GM12878 (cell line): ENCODE measurements at regions not wholly inside any gene's neighbourhood (a gene's known extent, or its start where the extent isn't known, plus 50 kb on each side); places are given as distances from the start of the nearest gene placed in this dataset.

Experiments used
- ATAC-seq: fragments of 200-7000 bp; cut with Tn5 transposase; 3 replicates; pipeline ENCODE4 v1.9.1; 2020; ENCODE audit warnings: mild to moderate bottlenecking, moderate library complexity
- BruUV-seq: library from RNA; stranded (reverse); fragments of 400-500 nt; replicated peaks from 2 replicates; lab custom pipeline; 2021; lab: Mats Ljungman, UMichigan
- CTCF ChIA-PET: fragments of 300-600 bp; sonication (Branson Sonifier 250); formaldehyde crosslinking; extraction: SDS; loops from one replicate; lab custom pipeline; 2021; ENCODE audit warnings: inconsistent platforms; lab: Yijun Ruan, JAX
- POLR2A ChIA-PET: fragments of 350-600 bp; formaldehyde crosslinking; extraction: SDS; loops from one replicate; lab custom pipeline; 2021; ENCODE audit warnings: inconsistent platforms; lab: Charles Lee
- RAD21 ChIA-PET: fragments of 300-600 bp; sonication (Branson Sonifier 250); formaldehyde crosslinking; loops from one replicate; lab custom pipeline; 2023; ENCODE audit warnings: antibody characterized with exemption; ENCODE audit not compliant: unreplicated experiment; lab: Charles Lee
- SMC1A ChIA-PET: fragments of 300-600 bp; sonication (Branson Sonifier 250); formaldehyde crosslinking; loops from one replicate; lab custom pipeline; 2023; ENCODE audit not compliant: unreplicated experiment, uncharacterized antibody; lab: Charles Lee
- DNase-seq: peaks from one replicate; pipeline ENCODE4 v3.0.0-alpha.2; 2011; ENCODE audit warnings: low read depth, low spot score
- FAIRE-seq: peaks from 3 replicates; lab custom pipeline; 2011; peaks lifted over from hg19 to GRCh38; lab: Jason Lieb, UNC
- H2AFZ ChIP-seq: 2 replicates; pipeline ENCODE4 v1.6.0; 2011; ENCODE audit warnings: low read depth, low read length, control low read depth; ENCODE audit not compliant: control insufficient read depth
- H3K27ac ChIP-seq: 2 replicates; pipeline ENCODE4 v1.5.1; 2011; ENCODE audit warnings: control low read depth; ENCODE audit not compliant: control insufficient read depth, insufficient read depth
- H3K27me3 ChIP-seq, 2 experiments: replicated peaks in 1 of 2; 2 replicates each; pipeline versions ENCODE4 v1.6.0 to v1.6.1; 2011; ENCODE audit warnings: low read length in 1 of 2; ENCODE audit not compliant: control insufficient read depth in 2 of 2, insufficient read depth in 2 of 2
- H3K36me3 ChIP-seq, 2 experiments: 2 replicates each; pipeline ENCODE4 v1.5.1; 2011; ENCODE audit warnings: low read length in 1 of 2; ENCODE audit not compliant: control insufficient read depth in 2 of 2, insufficient read depth in 2 of 2
- H3K4me1 ChIP-seq: 2 replicates; pipeline ENCODE4 v1.6.1; 2011; ENCODE audit warnings: mild to moderate bottlenecking, low read length, moderate library complexity, mixed read lengths; ENCODE audit not compliant: control insufficient read depth, insufficient read depth
- H3K4me2 ChIP-seq: 2 replicates; pipeline ENCODE4 v1.6.0; 2011; ENCODE audit warnings: control low read depth; ENCODE audit not compliant: control insufficient read depth, insufficient read depth
- H3K4me3 ChIP-seq: fragments of 200-600 bp; sonication (generic); 2 replicates; pipeline ENCODE4 v1.5.1; 2016
- H3K79me2 ChIP-seq: 2 replicates; pipeline ENCODE4 v1.6.0; 2011; ENCODE audit warnings: low read length; ENCODE audit not compliant: control insufficient read depth, insufficient read depth
- H3K9ac ChIP-seq: 2 replicates; pipeline ENCODE4 v1.8.0; 2011; ENCODE audit warnings: low read length, control low read depth, mixed read lengths; ENCODE audit not compliant: control insufficient read depth, insufficient read depth
- H3K9me3 ChIP-seq: replicated peaks from 3 replicates; pipeline ENCODE4 v1.5.1; 2011; ENCODE audit warnings: mild to moderate bottlenecking, low read length; ENCODE audit not compliant: control insufficient read depth, insufficient read depth
- H4K20me1 ChIP-seq: 2 replicates; pipeline ENCODE4 v1.6.0; 2011; ENCODE audit not compliant: control insufficient read depth, insufficient read depth
- CBX5 ChIP-seq: sonication (generic); IDR thresholded peaks from 2 replicates; pipeline ENCODE4 v1.6.1; 2016; ENCODE audit warnings: low read depth, moderate library complexity, mild to moderate bottlenecking, inconsistent platforms
- ETV6 ChIP-seq, 2 experiments: fragments of 450-650 bp in 1 of 2; IDR thresholded peaks in 1 of 2; conservative IDR thresholded peaks in 1 of 2; 2 replicates each; pipeline ENCODE4 v1.6.1; 2014; ENCODE audit warnings: antibody characterized with exemption in 1 of 2, borderline replicate concordance in 1 of 2, low read depth in 1 of 2, mild to moderate bottlenecking in 1 of 2, moderate library complexity in 1 of 2
- GABPA ChIP-seq: IDR thresholded peaks from 2 replicates; pipeline ENCODE4 v1.6.1; 2014; ENCODE audit warnings: antibody characterized with exemption, low read depth, mild to moderate bottlenecking, inconsistent platforms
- LARP7 ChIP-seq: fragments of 450-650 bp; IDR thresholded peaks from 2 replicates; pipeline ENCODE4 v1.6.1; 2017; ENCODE audit warnings: mild to moderate bottlenecking
- PBX3 ChIP-seq: IDR thresholded peaks from 2 replicates; pipeline ENCODE4 v1.6.1; 2011; ENCODE audit warnings: mild to moderate bottlenecking, low read depth, low read length, moderate library complexity; ENCODE audit not compliant: insufficient replicate concordance
- RAD21 ChIP-seq: IDR thresholded peaks from 2 replicates; pipeline ENCODE4 v1.6.1; 2011; ENCODE audit warnings: mild to moderate bottlenecking, low read depth, low read length, moderate library complexity; ENCODE audit not compliant: insufficient read depth
- RELA ChIP-seq: fragments of 450-650 bp; IDR thresholded peaks from 2 replicates; pipeline ENCODE4 v1.8.0; 2014; ENCODE audit warnings: borderline replicate concordance; ENCODE audit not compliant: partially characterized antibody
- SIX5 ChIP-seq: IDR thresholded peaks from 2 replicates; pipeline ENCODE4 v1.6.1; 2011; ENCODE audit warnings: mild to moderate bottlenecking, low read depth, low read length, moderate library complexity; ENCODE audit not compliant: severe bottlenecking
- SP1 ChIP-seq: IDR thresholded peaks from one replicate; pipeline ENCODE4 v1.6.1; 2011; ENCODE audit warnings: low read depth, low read length
- TBL1XR1 ChIP-seq: IDR thresholded peaks from 2 replicates; pipeline ENCODE4 v1.6.1; 2012; ENCODE audit warnings: low read depth, low read length, improper control_type of control experiment
- USF1 ChIP-seq: IDR thresholded peaks from 2 replicates; pipeline ENCODE4 v1.6.1; 2011; ENCODE audit warnings: borderline replicate concordance, low read depth, mild to moderate bottlenecking, moderate library complexity, mixed read lengths, low read length; ENCODE audit not compliant: insufficient read depth; ENCODE audit errors: extremely low read length
- ZBTB4 ChIP-seq: fragments of 450-650 bp; formaldehyde crosslinking; IDR thresholded peaks from 2 replicates; pipeline ENCODE4 v1.4.0; 2022; ENCODE audit warnings: mild to moderate bottlenecking, moderate library complexity
- ZNF217 ChIP-seq: fragments of 450-650 bp; IDR thresholded peaks from 2 replicates; pipeline ENCODE4 v1.6.1; 2017; ENCODE audit warnings: antibody characterized with exemption, mild to moderate bottlenecking
- WGBS: methylation state at CpG from one replicate; pipeline ENCODE4 v1.1.6; 2016; ENCODE audit warnings: low lambda C conversion rate; ENCODE audit not compliant: insufficient replicate concordance, insufficient coverage; ENCODE audit errors: missing lambda C conversion rate; 5-methylcytosine and 5-hydroxymethylcytosine counted together
- in situ Hi-C: fragments of 300-500 bp; cut with MboI; formaldehyde crosslinking; loops from 9 replicates; pipeline ENCODE4 v1.14.3; 2018; ENCODE audit warnings: mixed read lengths
- intact Hi-C: fragments of 100-400 bp; cut with micrococcal nuclease; formaldehyde crosslinking; loops from one replicate; pipeline ENCODE4 v1.14.2; 2022; ENCODE audit not compliant: unreplicated experiment

GRCh38 chr11:95378789-95379188 lies 147.8 kb upstream of the SESN3 start:
- POLR2A ChIA-PET = no interaction called here
- Histone ChIP-seq H3K79me2 (no peaks in the 10 kb centered on the region), H3K9ac (no peak overlapping the region), H3K4me2 (no peak overlapping the region), H3K36me3 (no peaks in the 10 kb centered on the region), H4K20me1 (no peaks in the 10 kb centered on the region), H3K4me1 (no peaks in the 10 kb centered on the region), H2AFZ (no peak overlapping the region), H3K27ac (no peak overlapping the region), H3K27me3 (peaks cover 1 to 6% of the 10 kb centered on the region in 2 experiments; a peak in 2 of 4 replicates), H3K4me3 (no peak overlapping the region)
- no peak for DNase-seq
- SMC1A ChIA-PET = interaction anchor here (1.2 to 1.7 kb wide), 4 partner anchors 9 to 177 kb away, joined by 3 to 5 read pairs (median 4); partner anchors contain the start of gene SESN3
- in situ Hi-C loops (no loop called here), intact Hi-C loops (loop anchor here (10.0 kb wide), 1 partner anchor 326 kb away; no protein-coding TSS in a partner anchor)
- BruUV-seq = no TSS peak
- RAD21 ChIA-PET = interaction anchor here (1.1 to 1.3 kb wide), 2 partner anchors 7 to 221 kb away, joined by 3 read pairs; no protein-coding TSS in a partner anchor
- no peak for ATAC-seq
- CTCF ChIA-PET = interaction anchor here (0.9 to 1.6 kb wide), 3 partner anchors 127 to 224 kb away, joined by 3 to 6 read pairs (median 5); partner anchors contain the start of gene SESN3
- WGBS = 0% methylated on average over 1 of the region's 1 CpG
- TF ChIP-seq SIX5 = no peak
- TF ChIP-seq LARP7 = no peak
- no peak for TF ChIP-seq GABPA
- no peak for TF ChIP-seq TBL1XR1
- no peak for TF ChIP-seq RELA
- TF ChIP-seq ZBTB4 = no peak
- no peak for TF ChIP-seq CBX5
- TF ChIP-seq SP1 = no peak
- no peak for TF ChIP-seq ETV6 (conservative IDR thresholded peaks at IDR 0.05 in 1 of 2, IDR thresholded peaks at IDR 0.05 in 1 of 2; ENCODE audit: borderline replicate concordance in 1 of 2, low read depth in 1 of 2)
- no peak for TF ChIP-seq ZNF217
- TF ChIP-seq USF1 = no peak
- TF ChIP-seq RAD21 = no peak
- no peak for TF ChIP-seq PBX3
- TF ChIP-seq, all 136 proteins: peak for 0
- no peaks in the 10 kb centered on the region for H3K9me3 ChIP-seq
- FAIRE-seq = no peak
